Naive thymus-derived CD8-positive, alpha-beta T cell (primary cell): ENCODE measurements at regions not wholly inside any gene's neighbourhood (a gene's known extent, or its start where the extent isn't known, plus 50 kb on each side); places are given as distances from the start of the nearest gene placed in this dataset.

Source experiments
- ATAC-seq, 2 donors: fragments of 150-1000 bp; cut with Tn5 transposase in 1 of 2; sonication (Bioruptor Pico), chemical (Tn5 transposase) in 1 of 2; 1 replicate in 1 of 2; 2 replicates in 1 of 2; pipeline ENCODE4 v1.10.0; 2021; ENCODE audit warnings: mild to moderate bottlenecking in 2 of 2, moderate library complexity in 2 of 2
- POLR2A ChIA-PET: fragments of 350-600 bp; sonication (Branson Sonifier 250); formaldehyde crosslinking; loops from one replicate; lab custom pipeline; 2021; ENCODE audit warnings: antibody characterized with exemption; lab: Charles Lee
- DNase-seq, 10 donors: peaks; one replicate each; pipeline versions ENCODE4 v3.0.0 to v3.0.0-alpha.2; 2020 to 2022
- H3K27ac Mint-ChIP-seq, 10 donors: one replicate each; pipeline ENCODE4 v1.8.0; 2020 to 2022; ENCODE audit warnings: mild to moderate bottlenecking in 10 of 10, mixed read lengths in 10 of 10, moderate library complexity in 4 of 10, inconsistent platforms in 1 of 10
- H3K27me3 Mint-ChIP-seq, 5 donors: one replicate each; pipeline ENCODE4 v1.8.0; 2021 to 2022; ENCODE audit warnings: mixed read lengths in 5 of 5
- H3K36me3 Mint-ChIP-seq, 3 donors: one replicate each; pipeline ENCODE4 v1.8.0; 2020 to 2022; ENCODE audit warnings: mixed read lengths in 3 of 3, mild to moderate bottlenecking in 2 of 3, inconsistent platforms in 1 of 3
- H3K4me1 Mint-ChIP-seq, 4 donors: one replicate each; pipeline ENCODE4 v1.8.0; 2021 to 2022; ENCODE audit warnings: mixed read lengths in 4 of 4
- H3K4me3 Mint-ChIP-seq, 10 donors: one replicate each; pipeline ENCODE4 v1.8.0; 2020 to 2022; ENCODE audit warnings: mild to moderate bottlenecking in 10 of 10, mixed read lengths in 10 of 10, moderate library complexity in 6 of 10, inconsistent platforms in 1 of 10
- H3K9me3 Mint-ChIP-seq, 9 donors: one replicate each; pipeline ENCODE4 v1.8.0; 2020 to 2022; ENCODE audit warnings: mixed read lengths in 9 of 9, mild to moderate bottlenecking in 3 of 9, inconsistent platforms in 1 of 9, moderate library complexity in 1 of 9

DNA sequence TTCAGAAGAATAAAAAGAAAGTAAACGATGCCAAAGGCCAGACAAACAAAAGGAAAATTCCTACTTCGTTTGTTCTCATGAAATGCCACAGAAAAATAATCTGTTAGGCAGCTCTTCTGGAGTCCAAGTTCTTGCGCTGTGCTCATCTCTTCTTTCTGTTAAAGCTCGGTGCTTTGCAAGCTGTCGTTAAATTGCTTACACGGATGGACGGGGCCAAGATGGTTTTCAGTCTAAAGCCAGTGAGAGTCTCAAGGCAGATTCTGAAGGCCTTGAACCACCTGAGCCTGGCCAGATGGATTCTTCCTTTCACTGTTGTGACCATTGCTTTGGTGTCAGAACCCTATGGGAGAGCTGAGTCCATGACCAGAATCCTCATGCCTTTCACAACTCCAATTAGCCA lies 97.6 kb upstream of the RMDN2 start:
- Mint-ChIP-seq H3K27ac (peak overlapping the region in 1 of 10 donors; percentile 20), H3K27me3 (no peaks in the 10 kb centered on the region)
- DNase-seq, result no peak

GRCh38 chr2:37827911-37828511 lies 97.1 kb upstream of the RMDN2 start:
- H3K4me1 Mint-ChIP-seq, result peaks cover 2 to 23% (median 8%) of the 10 kb centered on the region in 4 donors
- H3K27ac Mint-ChIP-seq, result peak overlapping the region in 1 of 10 donors; percentile 20
- DNase-seq (no peak), ATAC-seq (no peak)
- H3K36me3 Mint-ChIP-seq, result no peaks in the 10 kb centered on the region
- no peak overlapping the region for H3K4me3 Mint-ChIP-seq
- H3K9me3 Mint-ChIP-seq, result no peaks in the 10 kb centered on the region
- POLR2A ChIA-PET, result no interaction called here
- H3K27me3 Mint-ChIP-seq, result no peaks in the 10 kb centered on the region

More for the DNA sequence above, 97.6 kb upstream of the RMDN2 start:
- POLR2A ChIA-PET, result no interaction called here
- H3K4me1 Mint-ChIP-seq, result peaks cover 3 to 24% (median 10%) of the 10 kb centered on the region in 4 donors
- no peak for ATAC-seq
- H3K4me3 Mint-ChIP-seq, result no peak overlapping the region
- H3K36me3 Mint-ChIP-seq, result no peaks in the 10 kb centered on the region
- H3K9me3 Mint-ChIP-seq, result no peaks in the 10 kb centered on the region

DNA sequence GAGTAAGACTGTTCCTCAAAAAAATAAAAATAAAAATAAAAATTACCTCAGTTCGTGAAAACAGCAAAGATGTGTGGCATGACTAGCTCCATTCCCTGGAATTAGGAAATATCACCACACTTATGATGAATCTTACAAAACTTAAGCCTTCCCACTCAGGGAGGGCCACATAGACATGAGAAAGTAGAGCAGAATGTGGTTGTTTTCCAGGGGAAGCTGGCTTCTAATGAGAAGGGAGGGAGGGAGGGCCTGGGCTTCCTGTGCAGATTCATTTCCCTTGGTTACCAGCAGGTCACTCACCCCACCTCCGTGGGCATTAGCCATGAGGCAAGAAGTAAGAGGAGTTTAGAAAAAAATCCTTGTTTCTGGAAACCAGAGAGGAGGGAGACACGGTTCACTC lies 95.9 kb upstream of the RMDN2 start:
- POLR2A ChIA-PET, result no interaction called here

DNA sequence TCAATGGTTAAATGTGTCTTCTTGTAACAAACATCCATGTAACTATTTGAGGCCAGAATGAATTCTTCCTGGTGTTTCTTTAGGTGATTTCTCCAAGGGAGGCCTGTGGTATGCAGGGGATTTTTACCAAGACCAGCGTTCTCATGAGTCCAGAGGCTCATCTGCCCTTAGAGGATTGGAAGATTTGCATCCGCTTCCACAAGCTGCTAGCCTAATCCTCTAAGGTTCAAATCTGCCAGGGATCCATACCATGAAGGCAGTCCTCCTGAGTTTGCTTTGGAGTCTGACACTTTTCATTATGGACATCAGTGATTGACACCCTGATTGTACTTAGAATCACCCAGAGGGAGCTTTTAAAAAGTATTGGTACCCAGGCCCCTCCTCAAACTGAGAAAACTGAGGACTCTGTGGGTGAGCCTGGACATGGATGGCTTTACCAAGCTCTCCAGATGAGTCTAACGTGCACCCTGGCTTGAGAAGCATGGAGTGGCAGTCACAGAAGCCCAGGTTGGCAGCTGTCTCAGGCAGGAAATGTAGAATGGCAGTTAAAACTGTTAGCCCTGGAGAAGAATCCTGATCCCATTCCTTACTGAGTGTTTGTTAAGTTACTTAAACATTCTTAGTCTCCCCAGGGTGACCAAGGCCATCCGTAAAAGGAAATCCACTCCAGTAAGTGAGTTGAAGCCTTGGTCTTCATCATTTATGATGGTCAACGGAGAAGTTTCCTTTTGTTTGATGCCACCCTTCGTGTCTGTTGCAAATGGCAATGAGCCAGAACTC lies 95.3 kb upstream of the RMDN2 start:
- Mint-ChIP-seq H3K27me3 (no peaks in the 10 kb centered on the region), H3K4me3 (no peak overlapping the region), H3K4me1 (peaks cover 2 to 17% (median 6%) of the 10 kb centered on the region in 4 donors), H3K9me3 (no peaks in the 10 kb centered on the region), H3K27ac (no peak overlapping the region), H3K36me3 (no peaks in the 10 kb centered on the region)
- ATAC-seq, result no peak
- POLR2A ChIA-PET, result interaction anchor here (1.6 kb wide), 1 partner anchor 159 kb away, joined by 3 read pairs; no protein-coding TSS in a partner anchor
- no peak for DNase-seq

More for the DNA sequence above, 95.9 kb upstream of the RMDN2 start:
- Mint-ChIP-seq H3K4me3 (no peak overlapping the region), H3K27me3 (no peaks in the 10 kb centered on the region), H3K4me1 (peaks cover 2 to 18% (median 6%) of the 10 kb centered on the region in 4 donors), H3K36me3 (no peaks in the 10 kb centered on the region), H3K27ac (no peak overlapping the region), H3K9me3 (no peaks in the 10 kb centered on the region)
- ATAC-seq (no peak), DNase-seq (no peak)

GRCh38 chr2:37830636-37831035 lies 94.5 kb upstream of the RMDN2 start:
- Mint-ChIP-seq H3K9me3 (no peaks in the 10 kb centered on the region), H3K27me3 (no peaks in the 10 kb centered on the region), H3K36me3 (no peaks in the 10 kb centered on the region), H3K4me1 (peaks cover 2 to 15% (median 6%) of the 10 kb centered on the region in 4 donors), H3K4me3 (no peak overlapping the region), H3K27ac (no peak overlapping the region)
- POLR2A ChIA-PET, result interaction anchor here (1.6 kb wide), 1 partner anchor 160 kb away, joined by 3 read pairs; no protein-coding TSS in a partner anchor
- no peak for DNase-seq
- ATAC-seq, result no peak

DNA sequence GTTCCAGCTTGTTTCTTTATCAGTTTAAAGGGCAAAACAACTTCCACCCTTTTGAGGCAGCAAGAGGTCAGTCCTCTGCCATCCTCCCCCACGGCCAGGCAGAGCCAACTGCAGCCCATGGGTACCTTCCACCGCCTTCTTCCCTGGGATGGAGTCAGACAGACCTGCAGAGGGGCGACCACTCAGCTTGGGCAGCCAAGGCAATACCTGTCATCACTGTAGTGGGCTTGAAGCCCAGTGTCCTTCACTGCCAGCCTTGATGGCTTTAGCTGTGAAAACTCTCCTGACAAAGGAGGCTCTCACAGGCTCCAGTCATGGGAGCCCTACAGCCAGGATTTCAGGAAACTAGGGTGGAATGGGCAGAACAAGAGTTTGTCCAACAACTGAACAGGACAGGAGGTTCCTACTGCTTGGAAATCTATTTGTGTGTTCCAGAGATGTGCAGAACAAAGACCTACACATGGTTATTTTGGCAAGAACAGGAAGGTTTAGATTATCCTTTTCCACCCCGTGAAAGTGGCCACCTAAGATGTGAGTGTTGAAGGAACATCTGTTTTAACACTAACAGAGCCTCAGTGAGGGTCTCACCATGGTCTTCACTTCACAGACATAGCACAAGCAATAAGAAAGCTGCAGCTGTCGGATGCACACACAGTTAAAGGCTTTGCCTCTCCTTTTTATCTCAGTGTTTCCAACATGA lies 93.9 kb upstream of the RMDN2 start:
- DNase-seq (no peak), ATAC-seq (no peak)
- H3K9me3 Mint-ChIP-seq, result no peaks in the 10 kb centered on the region
- H3K27ac Mint-ChIP-seq, result peak overlapping the region in 1 of 10 donors; percentile 3
- H3K4me1 Mint-ChIP-seq, result peaks cover 2 to 13% (median 6%) of the 10 kb centered on the region in 4 donors
- POLR2A ChIA-PET, result interaction anchor here (1.6 kb wide), 1 partner anchor 161 kb away, joined by 3 read pairs; no protein-coding TSS in a partner anchor
- no peaks in the 10 kb centered on the region for H3K27me3 Mint-ChIP-seq
- no peaks in the 10 kb centered on the region for H3K36me3 Mint-ChIP-seq
- H3K4me3 Mint-ChIP-seq, result no peak overlapping the region

DNA sequence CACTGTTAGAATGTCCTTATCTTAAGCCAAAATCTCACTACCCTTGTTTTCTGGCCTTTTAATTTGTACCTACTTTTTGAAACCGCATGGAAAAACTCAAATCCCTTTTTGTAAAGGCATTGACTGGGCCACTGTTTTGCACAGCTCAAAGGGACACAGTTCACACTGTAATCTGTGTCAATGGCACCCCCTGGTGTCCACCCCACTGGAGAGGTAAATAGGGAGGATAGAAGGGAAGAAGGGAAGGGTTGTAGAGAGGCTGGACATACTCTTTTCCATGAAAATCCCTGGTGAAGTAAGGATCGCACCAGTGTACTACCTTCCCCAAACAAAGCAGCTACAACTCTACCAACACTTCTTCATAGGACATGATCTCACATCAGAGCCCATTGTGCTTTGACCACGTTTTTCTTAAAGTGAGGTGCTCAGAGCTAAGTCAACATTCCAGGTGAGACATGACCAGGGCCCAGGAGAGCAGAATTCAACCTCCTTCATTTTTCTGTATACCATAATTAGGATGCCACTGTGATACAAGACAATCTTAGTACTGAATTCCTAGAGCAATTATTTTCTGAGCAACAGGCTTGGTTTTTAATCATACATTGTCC lies 92.4 kb upstream of the RMDN2 start:
- Mint-ChIP-seq H3K4me3 (no peak overlapping the region), H3K27ac (no peak overlapping the region), H3K4me1 (peaks cover 2 to 13% (median 6%) of the 10 kb centered on the region in 4 donors), H3K36me3 (no peaks in the 10 kb centered on the region), H3K27me3 (no peaks in the 10 kb centered on the region), H3K9me3 (no peaks in the 10 kb centered on the region)
- POLR2A ChIA-PET, result interaction anchor here (0.6 to 1.0 kb wide), 2 partner anchors 417 to 419 kb away, joined by 4 to 5 read pairs; no protein-coding TSS in a partner anchor
- ATAC-seq (peak; percentile 79 to 87), DNase-seq (peak; percentile 60 to 93 (median 77))

- Mint-ChIP-seq H3K27me3 (peaks cover 0 to 2% (median 0%) of the 10 kb centered on the region in 5 donors), H3K4me3 (no peak overlapping the region), H3K36me3 (no peaks in the 10 kb centered on the region), H3K4me1 (peaks cover 2 to 13% (median 6%) of the 10 kb centered on the region in 4 donors), H3K27ac (no peak overlapping the region), H3K9me3 (no peaks in the 10 kb centered on the region)
- POLR2A ChIA-PET, result no interaction called here
- ATAC-seq (no peak), DNase-seq (no peak)
Measured at GRCh38 chr2:37833423-37833822, 91.7 kb upstream of the RMDN2 start.

DNA sequence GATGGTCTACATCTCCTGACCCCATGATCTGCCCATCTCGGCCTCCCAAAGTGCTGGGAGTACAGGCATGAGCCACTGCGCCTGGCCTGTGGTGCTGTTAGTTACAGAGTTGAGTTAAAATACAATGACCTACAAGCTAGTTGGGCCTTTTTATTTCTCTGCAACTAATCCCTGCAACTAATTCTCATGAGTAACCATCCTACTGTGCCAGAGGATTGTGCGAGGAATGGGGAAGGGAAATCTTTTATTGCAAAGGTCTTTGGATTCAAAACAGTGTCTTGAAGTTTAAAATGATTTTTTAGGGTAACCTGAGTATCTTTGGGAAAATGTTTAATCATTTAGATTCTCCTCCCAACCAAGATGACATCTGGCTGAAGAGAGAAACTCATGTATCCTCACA lies 88.8 kb upstream of the RMDN2 start:
- DNase-seq (no peak), ATAC-seq (no peak)
- peaks cover 0 to 2% (median 0%) of the 10 kb centered on the region in 5 donors for H3K27me3 Mint-ChIP-seq
- no peak overlapping the region for H3K27ac Mint-ChIP-seq
- no peaks in the 10 kb centered on the region for H3K9me3 Mint-ChIP-seq
- no peak overlapping the region for H3K4me3 Mint-ChIP-seq
- peaks cover 2 to 6% (median 4%) of the 10 kb centered on the region in 4 donors for H3K4me1 Mint-ChIP-seq
- POLR2A ChIA-PET, result interaction anchor here (0.9 kb wide), 1 partner anchor 57 kb away, joined by 3 read pairs; no protein-coding TSS in a partner anchor
- H3K36me3 Mint-ChIP-seq, result no peaks in the 10 kb centered on the region

- ATAC-seq (no peak), DNase-seq (no peak)
- POLR2A ChIA-PET, result interaction anchor here (0.9 kb wide), 1 partner anchor 56 kb away, joined by 3 read pairs; no protein-coding TSS in a partner anchor
- H3K27me3 Mint-ChIP-seq, result peaks cover 2 to 5% (median 2%) of the 10 kb centered on the region in 5 donors
- H3K4me3 Mint-ChIP-seq, result no peak overlapping the region
- H3K4me1 Mint-ChIP-seq, result peaks cover 2 to 6% (median 4%) of the 10 kb centered on the region in 4 donors
- H3K36me3 Mint-ChIP-seq, result no peaks in the 10 kb centered on the region
- no peaks in the 10 kb centered on the region for H3K9me3 Mint-ChIP-seq
- H3K27ac Mint-ChIP-seq, result no peak overlapping the region
Measured at GRCh38 chr2:37836711-37837110, 88.4 kb upstream of the RMDN2 start.

DNA sequence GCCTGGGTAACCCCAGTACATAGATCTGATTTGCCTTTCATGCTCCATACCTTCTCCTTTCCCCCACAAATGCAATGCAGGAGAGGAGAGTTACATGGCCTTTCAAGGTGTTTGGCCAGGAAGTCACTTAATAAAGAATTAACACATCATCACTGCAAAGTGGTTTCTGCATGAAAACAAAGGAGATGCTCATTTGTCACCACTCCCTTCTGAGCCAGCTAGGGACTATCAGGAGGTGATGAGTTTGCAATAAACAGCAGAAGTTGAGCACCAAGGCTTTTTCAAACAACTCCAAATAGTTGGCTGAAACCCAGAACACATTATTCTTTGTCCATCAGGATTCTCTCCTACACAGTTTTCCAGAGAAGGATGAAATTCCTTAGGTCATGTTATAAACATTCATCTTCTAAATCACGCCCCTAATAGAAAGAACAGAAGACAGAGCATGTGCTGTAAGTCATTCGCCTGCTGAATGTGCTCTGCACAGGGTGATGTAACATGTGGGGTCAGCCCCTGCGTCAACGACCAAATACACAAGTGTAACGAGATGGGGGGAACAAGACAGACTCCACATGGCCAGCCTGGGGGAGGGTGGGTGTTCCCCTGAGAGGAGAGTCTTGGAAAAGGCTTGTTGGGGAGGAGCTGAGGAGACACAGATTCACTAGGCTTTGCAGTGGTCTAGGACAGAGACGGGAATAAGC lies 87.3 kb upstream of the RMDN2 start:
- Mint-ChIP-seq H3K36me3 (no peaks in the 10 kb centered on the region), H3K9me3 (no peaks in the 10 kb centered on the region), H3K4me3 (no peak overlapping the region), H3K27ac (peak overlapping the region in 1 of 10 donors; percentile 24), H3K27me3 (peaks cover 2 to 12% (median 6%) of the 10 kb centered on the region in 5 donors), H3K4me1 (peaks cover 0 to under 1% (median under 1%) of the 10 kb centered on the region in 4 donors)
- ATAC-seq (no peak), DNase-seq (no peak)
- POLR2A ChIA-PET, result interaction anchor here (0.6 kb wide), 1 partner anchor 509 kb away, joined by 4 read pairs; no protein-coding TSS in a partner anchor
